Urinary bladder (tissue), 3 donors: ENCODE measurements at regions not wholly inside any gene's neighbourhood (a gene's known extent, or its start where the extent isn't known, plus 50 kb on each side); places are given as distances from the start of the nearest gene placed in this dataset.
"Not testable (repeated sequence)": the region's sequence is repeated elsewhere in the genome, so short reads cannot be mapped to it uniquely, and the experiment has no call there.

ENCODE experiments used
- DNase-seq: peaks from one replicate; pipeline ENCODE4 v3.0.0-alpha.2; 2015; ENCODE audit errors: extremely low spot score
- H3K27ac ChIP-seq: one replicate; pipeline ENCODE4 v1.5.1; 2013; ENCODE audit warnings: low read depth, mild to moderate bottlenecking, moderate library complexity
- H3K36me3 ChIP-seq: one replicate; pipeline ENCODE4 v1.6.1; 2013; ENCODE audit warnings: mild to moderate bottlenecking, moderate library complexity; ENCODE audit not compliant: insufficient read depth
- H3K4me1 ChIP-seq: one replicate; pipeline ENCODE4 v1.6.1; 2013; ENCODE audit warnings: mild to moderate bottlenecking, moderate library complexity; ENCODE audit not compliant: insufficient read depth
- H3K4me3 ChIP-seq: one replicate; pipeline ENCODE4 v1.5.1; 2013; ENCODE audit warnings: low read depth, low read length
- WGBS: extraction: QIAGEN DNeasy Blood & Tissue Kit; methylation state at CpG from one replicate; pipeline ENCODE4 v1.1.7; 2013; 5-methylcytosine and 5-hydroxymethylcytosine counted together
- donor health status: healthy with polysubstance abuse.
- donor health status: healthy.

DNA sequence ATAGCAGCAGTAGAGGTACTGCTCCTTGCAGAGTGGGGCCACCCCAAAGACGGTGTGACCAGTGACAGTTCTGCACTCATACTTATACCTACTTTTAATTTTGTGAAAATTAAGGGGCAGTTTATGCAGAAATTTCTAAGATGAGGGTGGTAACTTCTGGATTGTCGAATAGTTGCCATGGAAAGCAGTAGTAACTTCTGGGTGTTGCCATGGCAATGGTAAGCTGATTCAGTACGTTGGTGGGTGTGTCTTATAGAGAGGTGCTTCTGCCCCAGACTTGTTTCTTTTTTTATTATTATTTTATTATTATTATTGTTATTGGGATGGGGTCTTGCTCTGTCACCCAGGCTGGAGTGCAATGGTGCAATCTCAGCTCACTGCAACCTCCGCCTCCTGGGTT, 82.8 kb upstream of the L3MBTL4 start:
- Histone ChIP-seq H3K27ac (no peak overlapping the region), H3K36me3 (no peaks in the 10 kb centered on the region), H3K4me3 (no peak overlapping the region), H3K4me1 (no peaks in the 10 kb centered on the region)
- 73% methylated on average over 4 of the region's 4 CpGs for WGBS
- no peak for DNase-seq

DNA sequence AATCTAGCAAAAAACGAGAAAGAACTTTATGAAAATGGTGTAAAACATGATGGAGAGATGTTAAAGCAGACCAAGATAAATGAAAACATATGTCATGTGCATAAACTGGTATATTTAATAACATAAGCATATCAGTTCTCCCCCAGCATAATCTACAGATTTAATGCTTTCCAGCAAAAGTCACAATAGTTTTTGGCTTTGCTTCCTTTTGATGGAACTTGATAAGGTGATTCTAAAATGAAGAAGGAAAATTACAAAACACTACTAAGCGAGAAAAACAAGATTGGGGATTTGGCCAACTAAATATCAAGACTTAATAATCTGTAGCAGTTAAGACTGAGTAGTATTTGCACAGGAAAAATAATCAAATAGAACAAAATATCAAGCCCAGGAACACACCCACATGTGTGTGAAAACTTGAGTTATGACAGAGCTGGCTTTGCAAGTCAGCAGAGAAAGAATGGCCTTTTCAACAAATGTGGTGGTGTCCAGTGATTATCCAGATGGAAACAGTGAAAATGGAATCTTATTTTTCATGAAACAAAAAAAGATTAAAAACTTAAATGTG, 83.7 kb upstream of the L3MBTL4 start:
- Histone ChIP-seq H3K4me3 (no peak overlapping the region), H3K4me1 (no peaks in the 10 kb centered on the region), H3K27ac (no peak overlapping the region), H3K36me3 (no peaks in the 10 kb centered on the region)
- 65% methylated on average over 2 of the region's 2 CpGs for WGBS
- no peak for DNase-seq

DNA sequence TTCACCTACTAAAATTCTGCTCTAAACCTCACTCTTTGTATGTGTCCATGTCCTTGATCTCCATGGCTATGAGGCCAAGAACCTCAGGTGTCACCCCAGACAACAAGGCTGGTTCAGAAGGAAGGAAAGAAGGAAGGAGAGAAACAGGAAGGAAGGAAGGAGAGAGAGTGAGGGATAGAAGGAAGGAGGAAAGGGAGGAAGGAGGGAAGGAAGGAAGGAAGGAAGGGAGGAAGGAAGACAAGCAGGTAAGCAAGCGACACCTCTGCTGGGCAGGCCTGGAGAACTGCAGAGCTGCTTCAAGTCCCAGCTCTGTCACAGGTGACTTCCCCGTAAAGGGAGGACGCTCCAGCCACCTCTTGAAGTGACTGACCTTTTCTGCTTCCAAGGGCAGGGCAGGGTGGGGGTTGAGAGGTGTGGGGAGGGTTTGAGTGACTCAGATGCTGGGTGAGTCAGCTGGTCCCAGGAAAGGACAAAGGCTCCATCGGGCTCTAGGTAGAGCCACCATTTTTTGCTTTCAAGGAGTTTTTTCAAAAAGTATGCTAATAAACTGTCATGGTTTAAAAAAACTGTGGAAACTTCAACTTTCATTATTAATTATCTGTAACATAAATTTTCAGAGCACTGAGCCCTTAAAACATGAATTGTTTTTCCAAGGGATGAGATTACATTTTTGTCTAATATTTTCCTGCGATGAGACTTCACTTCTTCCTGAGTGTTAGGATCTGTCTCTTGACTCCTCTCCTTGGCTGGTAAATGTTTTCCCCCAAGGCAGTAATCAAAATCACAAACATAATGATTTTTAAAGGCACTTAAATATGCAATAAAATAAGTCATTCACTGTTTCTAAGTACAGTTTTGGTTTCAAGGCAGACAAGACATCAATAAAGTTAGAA, 90.1 kb upstream of the L3MBTL4 start:
- Histone ChIP-seq H3K36me3 (no peaks in the 10 kb centered on the region), H3K27ac (no peak overlapping the region), H3K4me3 (no peak overlapping the region), H3K4me1 (no peaks in the 10 kb centered on the region)
- WGBS = 73% methylated on average over 5 of the region's 5 CpGs
- no peak for DNase-seq

DNA sequence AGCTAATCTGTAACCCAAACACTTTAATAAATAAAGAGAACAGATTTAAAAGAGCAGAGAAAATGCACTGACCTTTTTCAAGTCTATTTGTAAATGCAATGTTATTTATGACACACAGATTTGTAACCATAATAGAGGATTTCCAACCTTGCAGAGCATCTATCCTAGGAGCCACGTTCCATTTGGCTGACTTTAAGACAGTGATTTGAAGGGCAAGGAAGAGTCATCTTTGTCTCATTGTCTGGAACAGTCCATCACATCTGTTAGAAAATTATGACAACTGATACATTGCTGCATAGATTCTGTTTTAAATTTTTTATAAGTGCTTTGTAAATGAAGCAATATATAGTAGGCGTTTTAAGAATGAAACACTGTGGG, 90.8 kb upstream of the L3MBTL4 start:
- 39% methylated on average over 2 of the region's 2 CpGs for WGBS
- Histone ChIP-seq H3K4me1 (no peaks in the 10 kb centered on the region), H3K4me3 (no peak overlapping the region), H3K36me3 (no peaks in the 10 kb centered on the region), H3K27ac (no peak overlapping the region)
- no peak for DNase-seq

DNA sequence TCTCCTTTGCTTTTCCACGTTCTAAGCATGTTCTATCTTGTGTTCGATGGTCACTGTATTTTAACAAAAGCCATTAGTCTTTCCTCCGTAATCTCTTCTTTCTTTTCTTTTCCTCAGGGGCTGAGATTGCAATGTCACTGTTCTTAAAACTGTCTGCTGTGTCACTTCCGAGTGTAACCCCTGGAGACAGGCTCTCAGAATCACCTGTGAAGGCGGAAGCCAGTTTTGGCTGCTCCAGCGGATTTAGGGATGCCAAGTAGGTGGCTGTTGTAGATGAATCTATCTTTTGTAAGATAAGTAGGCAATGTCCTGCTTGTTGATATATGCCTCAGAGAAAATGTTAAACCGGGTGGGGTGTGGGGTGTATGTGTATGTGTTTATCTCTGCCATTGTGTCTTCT, 94.7 kb upstream of the L3MBTL4 start:
- H3K4me1 ChIP-seq = no peaks in the 10 kb centered on the region
- no peak overlapping the region for H3K27ac ChIP-seq
- H3K36me3 ChIP-seq = no peaks in the 10 kb centered on the region
- H3K4me3 ChIP-seq = no peak overlapping the region
- WGBS = 41% methylated on average over 7 of the region's 7 CpGs
- DNase-seq = no peak

DNA sequence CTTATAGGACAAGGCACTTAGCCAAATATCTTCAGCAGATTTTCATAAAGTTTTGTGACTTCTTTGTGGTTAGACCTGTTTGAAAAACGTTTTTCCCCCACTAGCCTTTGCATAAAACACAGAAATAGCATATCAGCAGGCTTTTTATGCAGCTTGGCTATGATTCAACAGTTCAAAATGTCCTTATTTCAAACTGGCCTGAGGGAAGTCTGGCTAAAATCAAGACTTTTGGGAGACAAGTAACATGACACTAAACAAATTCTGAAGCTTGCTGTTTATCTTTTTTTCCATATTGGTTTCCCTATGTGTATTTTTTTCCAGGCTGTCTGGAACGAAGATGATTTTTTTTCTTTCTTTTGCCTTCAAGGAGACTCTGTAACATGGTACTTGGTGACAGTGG, 95.1 kb upstream of the L3MBTL4 start:
- Histone ChIP-seq H3K4me1 (no peaks in the 10 kb centered on the region), H3K27ac (peak overlapping the region; percentile 28), H3K4me3 (no peak overlapping the region), H3K36me3 (no peaks in the 10 kb centered on the region)
- DNase-seq = peak; percentile 42
- 8% methylated on average over 2 of the region's 2 CpGs for WGBS

DNA sequence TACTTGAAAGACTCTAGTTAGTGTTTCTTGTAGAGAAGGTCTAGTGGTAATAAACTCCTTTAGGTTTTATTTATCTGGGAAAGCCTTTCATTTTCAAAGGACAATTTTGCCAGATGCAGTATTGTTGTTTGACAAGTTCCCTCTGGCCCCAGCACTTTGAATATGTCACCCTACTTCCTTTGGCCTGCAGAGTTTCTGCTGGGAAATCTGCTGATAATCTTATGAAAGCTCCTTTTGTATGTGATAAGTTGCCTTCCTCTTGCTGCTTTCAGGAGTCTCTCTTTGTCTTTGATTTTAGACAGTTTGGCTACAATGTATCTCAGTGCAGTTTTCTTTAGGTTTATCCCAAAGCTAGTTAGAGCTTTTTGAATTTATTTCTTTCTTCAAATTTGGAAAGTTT, 106.2 kb upstream of the L3MBTL4 start:
- Histone ChIP-seq H3K27ac (no peak overlapping the region), H3K36me3 (no peaks in the 10 kb centered on the region), H3K4me3 (no peak overlapping the region), H3K4me1 (no peaks in the 10 kb centered on the region)
- no peak for DNase-seq

DNA sequence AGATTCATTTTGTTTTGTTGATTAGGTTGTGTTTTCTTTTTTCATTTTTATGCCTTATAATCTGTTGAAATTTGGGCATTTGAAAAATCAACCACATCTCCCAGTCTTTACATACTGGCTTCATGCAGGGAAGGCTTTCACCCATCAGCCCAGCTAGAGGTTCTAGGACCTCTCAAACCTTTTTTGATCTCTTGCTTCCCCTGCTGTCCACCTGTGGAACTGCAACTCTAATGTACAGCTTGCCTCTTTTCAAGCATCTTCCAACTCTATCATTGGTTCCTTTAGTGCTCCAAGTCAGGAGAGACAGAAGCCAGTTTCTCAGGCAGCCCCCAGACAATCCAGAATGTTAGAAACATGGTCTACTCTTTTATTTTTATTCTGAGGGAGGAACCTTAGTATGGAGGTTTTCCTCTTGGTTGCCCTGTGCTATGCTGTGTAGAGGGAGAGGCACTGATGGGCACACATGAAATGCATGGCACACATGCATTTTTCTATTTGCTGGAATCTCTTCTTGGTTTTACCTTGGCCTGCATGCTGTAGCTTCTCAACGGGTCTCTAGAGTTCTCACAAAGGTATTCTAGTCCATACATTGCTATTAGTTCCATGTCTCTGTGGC, 107.2 kb upstream of the L3MBTL4 start:
- Histone ChIP-seq H3K4me3 (no peak overlapping the region), H3K36me3 (no peaks in the 10 kb centered on the region), H3K4me1 (no peaks in the 10 kb centered on the region), H3K27ac (no peak overlapping the region)
- 59% methylated on average over 1 of the region's 1 CpG for WGBS
- no peak for DNase-seq

DNA sequence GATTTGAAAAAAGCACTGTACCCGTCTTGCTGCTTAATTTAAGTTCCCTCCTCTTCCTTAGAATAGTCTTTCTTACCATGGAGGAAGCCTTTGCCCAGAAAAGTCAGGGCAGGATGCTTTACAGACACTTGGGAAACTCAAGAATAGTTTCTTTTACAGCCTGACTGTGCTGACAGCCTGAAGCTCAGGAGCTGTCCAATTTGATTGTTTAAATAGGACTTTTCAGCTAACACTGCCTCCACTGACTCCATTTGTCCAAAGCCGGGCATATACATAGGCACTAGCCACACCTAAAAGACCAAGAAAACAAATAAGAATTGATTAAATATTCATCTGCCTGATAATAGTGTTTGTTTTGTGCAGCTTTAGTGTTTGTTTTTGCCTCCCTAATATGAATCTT, 110.9 kb upstream of the L3MBTL4 start:
- H3K27ac ChIP-seq = no peak overlapping the region
- H3K4me3 ChIP-seq = no peak overlapping the region
- 34% methylated on average over 2 of the region's 2 CpGs for WGBS

DNA sequence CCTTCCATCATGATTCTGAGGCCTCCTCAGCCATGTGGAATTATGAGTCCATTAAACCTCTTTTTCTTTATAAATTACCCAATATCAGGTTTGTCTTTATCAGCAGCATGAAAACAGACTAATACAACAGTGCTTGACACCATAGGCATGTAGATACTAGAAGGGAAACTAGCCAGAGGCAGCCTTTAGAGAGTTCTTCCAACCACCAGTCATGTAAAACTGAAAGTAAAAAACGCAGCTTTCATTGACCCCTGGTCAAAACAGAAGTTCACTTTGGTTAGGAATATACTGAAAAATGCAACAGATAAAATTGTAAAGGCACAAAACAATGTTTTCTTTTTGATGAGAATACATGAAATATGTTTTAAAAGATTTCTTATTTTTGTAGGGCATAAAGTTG, 122.8 kb upstream of the L3MBTL4 start:
- 21% methylated on average over 1 of the region's 1 CpG for WGBS

More for the DNA sequence above, 110.9 kb upstream of the L3MBTL4 start:
- no peak for DNase-seq
- H3K4me1 ChIP-seq = no peaks in the 10 kb centered on the region
- H3K36me3 ChIP-seq = no peaks in the 10 kb centered on the region

DNA sequence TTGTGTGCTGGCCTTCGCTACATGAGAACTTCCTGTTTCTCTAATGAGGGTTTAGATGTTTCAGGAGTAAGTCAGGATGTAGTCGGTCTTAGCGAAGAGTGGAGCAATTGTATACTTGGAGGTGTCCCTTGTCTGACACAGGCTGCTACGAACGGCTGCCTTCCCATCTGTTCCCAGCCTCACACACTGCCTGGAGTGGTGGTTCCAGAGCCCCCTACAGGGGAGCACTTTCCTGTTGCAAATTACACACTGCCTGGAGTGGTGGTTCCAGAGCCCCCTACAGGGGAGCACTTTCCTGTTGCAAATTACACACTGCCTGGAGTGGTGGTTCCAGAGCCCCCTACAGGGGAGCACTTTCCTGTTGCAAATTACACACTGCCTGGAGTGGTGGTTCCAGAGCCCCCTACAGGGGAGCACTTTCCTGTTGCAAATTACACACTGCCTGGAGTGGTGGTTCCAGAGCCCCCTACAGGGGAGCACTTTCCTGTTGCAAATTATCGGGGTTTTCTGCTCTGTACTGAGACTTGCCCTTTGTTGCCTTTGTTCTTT, 126.5 kb upstream of the L3MBTL4 start:
- 39% methylated on average over 6 of the region's 6 CpGs for WGBS
- H3K27ac ChIP-seq, DNase-seq, H3K4me3 ChIP-seq, H3K4me1 ChIP-seq, H3K36me3 ChIP-seq: not testable (repeated sequence)

More for the DNA sequence above, 122.8 kb upstream of the L3MBTL4 start:
- Histone ChIP-seq H3K4me1 (no peaks in the 10 kb centered on the region), H3K4me3 (no peak overlapping the region), H3K27ac (no peak overlapping the region), H3K36me3 (no peaks in the 10 kb centered on the region)
- DNase-seq = no peak

DNA sequence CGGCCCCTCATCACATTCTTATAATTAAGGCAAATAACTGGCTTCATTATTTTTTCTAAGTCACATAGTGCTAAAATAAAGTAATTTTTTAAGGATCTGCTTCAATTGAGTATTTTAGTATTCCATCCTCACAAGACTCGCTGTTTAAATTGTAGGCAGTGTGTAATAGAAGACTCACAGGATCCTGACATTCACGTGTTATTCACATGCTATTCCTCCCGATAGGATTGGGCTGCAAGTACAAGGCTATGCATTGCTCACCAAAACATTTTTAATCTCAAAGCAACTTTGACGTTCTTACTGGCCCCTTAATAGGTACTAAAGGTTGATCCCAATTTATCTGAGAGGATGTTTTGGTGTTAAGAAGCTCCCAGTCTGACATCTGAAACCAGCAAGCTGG, 127.6 kb upstream of the L3MBTL4 start:
- Histone ChIP-seq H3K27ac (no peak overlapping the region), H3K36me3 (no peaks in the 10 kb centered on the region), H3K4me1 (no peaks in the 10 kb centered on the region), H3K4me3 (no peak overlapping the region)
- DNase-seq = no peak
- WGBS = 52% methylated on average over 5 of the region's 5 CpGs

DNA sequence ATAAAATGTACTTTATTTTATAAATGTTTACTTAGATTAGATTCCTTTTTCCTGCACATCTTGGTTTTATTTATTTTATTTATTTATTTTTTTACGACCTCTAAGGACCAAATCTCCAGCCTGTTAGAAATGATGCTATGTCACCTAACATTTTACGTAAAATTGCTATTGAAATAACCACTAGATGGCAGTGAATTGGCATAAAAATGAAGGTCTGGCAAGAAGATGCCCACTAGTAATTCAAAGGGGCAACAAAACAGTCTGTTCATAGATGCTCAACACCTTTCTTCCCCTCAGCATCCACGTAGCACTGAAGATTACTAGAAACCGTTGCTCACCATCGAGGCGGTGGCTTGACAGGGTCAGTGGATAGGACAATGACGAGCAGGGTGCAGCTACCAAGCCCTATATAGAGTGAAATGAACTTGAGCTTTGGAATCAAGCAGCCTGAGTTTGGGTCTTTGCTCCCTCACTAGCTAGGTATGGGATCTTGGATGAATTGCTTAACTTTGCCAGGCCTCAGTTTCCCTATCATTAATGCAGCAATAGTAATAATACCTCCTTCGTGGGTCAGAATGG, 128.7 kb upstream of the L3MBTL4 start:
- no peak overlapping the region for H3K4me3 ChIP-seq
- no peaks in the 10 kb centered on the region for H3K4me1 ChIP-seq
- DNase-seq = no peak
- no peak overlapping the region for H3K27ac ChIP-seq
- 32% methylated on average over 8 of the region's 8 CpGs for WGBS
- no peaks in the 10 kb centered on the region for H3K36me3 ChIP-seq

DNA sequence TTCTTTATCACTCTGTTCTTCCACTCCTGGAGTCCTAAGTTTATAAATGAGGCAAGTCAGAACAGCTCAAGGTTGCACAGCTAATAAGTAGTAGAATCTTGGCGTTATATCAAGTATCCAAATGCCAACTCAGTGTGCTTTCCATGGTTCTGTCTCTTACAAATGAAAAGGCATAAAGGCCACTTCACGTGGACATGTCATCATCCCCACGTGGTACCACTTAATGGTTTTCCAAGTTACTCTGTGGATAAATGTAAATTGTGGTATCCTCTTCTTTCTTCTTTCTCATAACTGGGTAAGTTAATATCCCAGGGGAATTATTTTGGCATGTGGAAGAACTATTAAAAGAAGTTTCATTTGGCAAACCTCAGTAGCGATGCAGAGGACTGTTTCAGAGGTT, 131.5 kb upstream of the L3MBTL4 start:
- Histone ChIP-seq H3K27ac (no peak overlapping the region), H3K4me3 (no peak overlapping the region), H3K4me1 (no peaks in the 10 kb centered on the region), H3K36me3 (no peaks in the 10 kb centered on the region)
- WGBS = 62% methylated on average over 4 of the region's 4 CpGs
- DNase-seq = no peak
